Stomach (tissue), 8 donors: ENCODE measurements at regions not wholly inside any gene's neighbourhood (a gene's known extent, or its start where the extent isn't known, plus 50 kb on each side); places are given as distances from the start of the nearest gene placed in this dataset.
A peak's percentile ranks its signal among the peaks of the same experiment; 100 is the strongest.

Experiments
- DNase-seq, 2 donors: peaks; one replicate each; pipeline versions ENCODE4 v3.0.0 to v3.0.0-alpha.2; 2013 to 2019
- H3K27ac ChIP-seq, 5 donors: fragments of 200-600 bp in 4 of 5; sonication (generic) in 4 of 5; one replicate each; pipeline ENCODE4 v1.5.1; 2013 to 2019; ENCODE audit warnings: mild to moderate bottlenecking in 1 of 5, moderate library complexity in 1 of 5
- H3K27me3 ChIP-seq, 3 donors: fragments of 200-600 bp; sonication (generic); one replicate each; pipeline ENCODE4 v1.5.1; 2017 to 2019; ENCODE audit warnings: mixed run types in 1 of 3
- H3K36me3 ChIP-seq, 4 donors: fragments of 200-600 bp; sonication (generic); 1 replicate in 3 of 4; 2 replicates in 1 of 4; pipeline ENCODE4 v1.5.1; 2016 to 2019
- H3K4me1 ChIP-seq, 4 donors: fragments of 200-600 bp; sonication (generic); one replicate each; pipeline ENCODE4 v1.5.1; 2016 to 2019
- H3K4me3 ChIP-seq, 4 donors: fragments of 200-600 bp; sonication (generic) in 3 of 4; one replicate each; pipeline ENCODE4 v1.5.1; 2016 to 2019; ENCODE audit warnings: mild to moderate bottlenecking in 1 of 4
- H3K9me3 ChIP-seq, 4 donors: fragments of 200-600 bp; sonication (generic); one replicate each; pipeline ENCODE4 v1.5.1; 2016 to 2019
- EP300 ChIP-seq: sonication (generic); formaldehyde crosslinking; IDR thresholded peaks from one replicate; pipeline ENCODE4 v1.6.1; 2017; ENCODE audit warnings: antibody characterized with exemption
- POLR2A ChIP-seq, 4 donors: fragments of 450-650 bp; IDR thresholded peaks; one replicate each; pipeline ENCODE4 v1.6.1; 2016; ENCODE audit warnings: antibody characterized with exemption in 4 of 4, control low read depth in 2 of 4, mild to moderate bottlenecking in 1 of 4, moderate library complexity in 1 of 4
- POLR2AphosphoS5 ChIP-seq, 3 donors: sonication (generic); formaldehyde crosslinking; IDR thresholded peaks; one replicate each; pipeline ENCODE4 v1.6.1; 2016; ENCODE audit warnings: antibody characterized with exemption in 3 of 3
- WGBS, 5 donors: extraction: QIAGEN DNeasy Blood & Tissue Kit in 3 of 5; methylation state at CpG; one replicate each; pipeline versions ENCODE4 v1.1.5 to v1.1.7; 2013 to 2018; 5-methylcytosine and 5-hydroxymethylcytosine counted together
- intact Hi-C: fragments of 100-400 bp; cut with DNase I; formaldehyde crosslinking; loops from one replicate; pipeline ENCODE4 v1.15.1; 2023; ENCODE audit warnings: low total_unique reads
- TF ChIP-seq, protein P1 (sequence below), 7 experiments: fragments of 450-650 bp in 4 of 7; fragments of 200-600 bp in 3 of 7; sonication (generic) in 3 of 7; IDR thresholded peaks; one replicate each; pipeline ENCODE4 v1.5.1; 2016 to 2019; ENCODE audit warnings: antibody characterized with exemption in 7 of 7, control low read depth in 2 of 7, mild to moderate bottlenecking in 1 of 7
- donor health status: healthy with polysubstance abuse.
- donor health status: Bipolar disorder and iron deficiency.
- donor health status: healthy.

DNA sequence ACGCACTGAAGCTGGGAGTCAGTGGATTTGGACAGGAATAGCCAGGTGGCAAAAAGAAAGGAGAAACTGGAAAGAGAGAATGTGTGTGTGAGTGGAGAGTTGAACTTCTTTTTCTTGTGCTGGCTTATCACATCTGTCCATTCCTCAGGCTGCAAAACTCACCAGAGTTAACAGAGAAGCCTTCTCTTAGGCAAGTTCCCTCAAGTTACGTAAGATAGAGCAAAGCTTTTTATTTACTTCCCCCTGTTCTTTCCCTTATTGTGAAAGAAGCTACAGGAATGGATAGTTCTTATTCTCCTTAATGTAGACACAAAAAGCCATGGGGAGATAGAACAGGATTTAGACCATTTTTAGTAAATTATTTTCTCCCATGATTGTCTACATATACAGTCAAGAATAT is 188.6 kb downstream of the BMP2 start:
- intact Hi-C loops: no loop called here
- H3K4me3 ChIP-seq: no peak overlapping the region

DNA sequence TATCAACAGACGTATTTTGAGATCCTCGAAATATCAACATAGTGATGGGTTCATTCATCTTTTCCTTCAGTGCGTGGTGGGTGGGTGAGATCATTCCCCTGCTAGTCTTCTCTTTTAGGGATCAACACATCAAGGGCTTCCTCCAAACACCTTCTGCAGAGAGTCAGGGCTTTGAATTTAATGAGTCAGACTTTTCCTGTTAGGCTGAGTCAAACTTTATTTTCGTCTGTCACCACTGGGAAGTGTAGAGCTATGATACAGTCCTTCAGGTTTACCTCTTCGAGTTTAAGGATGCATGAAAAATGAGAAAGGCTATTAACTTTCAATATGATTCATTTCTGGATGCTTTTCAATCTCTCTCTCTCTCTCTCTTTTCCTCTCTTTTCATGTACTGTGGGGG is 189.1 kb downstream of the BMP2 start:
- Histone ChIP-seq H3K36me3 (no peaks in the 10 kb centered on the region), H3K4me1 (no peaks in the 10 kb centered on the region), H3K9me3 (peaks cover 0 to 11% (median 3%) of the 10 kb centered on the region in 4 donors), H3K27ac (no peak overlapping the region), H3K27me3 (no peaks in the 10 kb centered on the region), H3K4me3 (no peak overlapping the region)
- intact Hi-C loops: no loop called here
- no peak for DNase-seq
- WGBS, 5 donors: 44 to 63% (median 61%) methylated on average over 5 of the region's 5 CpGs
- TF ChIP-seq, protein P1, sequence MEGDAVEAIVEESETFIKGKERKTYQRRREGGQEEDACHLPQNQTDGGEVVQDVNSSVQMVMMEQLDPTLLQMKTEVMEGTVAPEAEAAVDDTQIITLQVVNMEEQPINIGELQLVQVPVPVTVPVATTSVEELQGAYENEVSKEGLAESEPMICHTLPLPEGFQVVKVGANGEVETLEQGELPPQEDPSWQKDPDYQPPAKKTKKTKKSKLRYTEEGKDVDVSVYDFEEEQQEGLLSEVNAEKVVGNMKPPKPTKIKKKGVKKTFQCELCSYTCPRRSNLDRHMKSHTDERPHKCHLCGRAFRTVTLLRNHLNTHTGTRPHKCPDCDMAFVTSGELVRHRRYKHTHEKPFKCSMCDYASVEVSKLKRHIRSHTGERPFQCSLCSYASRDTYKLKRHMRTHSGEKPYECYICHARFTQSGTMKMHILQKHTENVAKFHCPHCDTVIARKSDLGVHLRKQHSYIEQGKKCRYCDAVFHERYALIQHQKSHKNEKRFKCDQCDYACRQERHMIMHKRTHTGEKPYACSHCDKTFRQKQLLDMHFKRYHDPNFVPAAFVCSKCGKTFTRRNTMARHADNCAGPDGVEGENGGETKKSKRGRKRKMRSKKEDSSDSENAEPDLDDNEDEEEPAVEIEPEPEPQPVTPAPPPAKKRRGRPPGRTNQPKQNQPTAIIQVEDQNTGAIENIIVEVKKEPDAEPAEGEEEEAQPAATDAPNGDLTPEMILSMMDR (IDR thresholded peaks at IDR 0.05): no peak
- no peak for TF ChIP-seq POLR2A (IDR thresholded peaks at IDR 0.05)
- no peak for TF ChIP-seq EP300
- TF ChIP-seq POLR2AphosphoS5 (IDR thresholded peaks at IDR 0.05): no peak

More for the DNA sequence above, 188.6 kb downstream of the BMP2 start:
- Histone ChIP-seq H3K4me1 (no peaks in the 10 kb centered on the region), H3K27me3 (no peaks in the 10 kb centered on the region), H3K27ac (no peak overlapping the region), H3K36me3 (no peaks in the 10 kb centered on the region), H3K9me3 (peaks cover 0 to 16% (median 6%) of the 10 kb centered on the region in 4 donors)
- no peak for DNase-seq
- WGBS, 5 donors: 76 to 88% (median 87%) methylated on average over 2 of the region's 2 CpGs
- no peak for TF ChIP-seq POLR2AphosphoS5 (IDR thresholded peaks at IDR 0.05)
- TF ChIP-seq, protein P1 (IDR thresholded peaks at IDR 0.05): no peak

DNA sequence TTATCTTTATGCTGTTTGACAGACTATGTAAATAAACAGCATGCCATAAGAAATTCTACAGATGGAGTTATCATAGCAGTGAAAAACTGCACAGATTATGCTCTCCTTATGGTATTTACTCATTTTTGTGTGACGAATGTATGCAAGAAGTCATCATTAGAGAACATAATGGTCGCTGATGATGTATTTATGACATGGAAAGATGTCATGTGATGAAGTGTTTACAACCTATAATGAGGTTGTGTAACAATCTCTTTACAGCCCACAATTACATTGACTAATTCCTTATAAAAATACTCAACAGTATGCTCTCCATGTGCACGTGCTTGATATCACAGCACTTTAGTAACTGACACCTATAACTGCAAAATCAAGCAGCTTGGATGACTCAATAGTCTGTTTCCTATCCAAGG is 192.4 kb downstream of the BMP2 start:
- no peak for TF ChIP-seq EP300
- TF ChIP-seq, protein P1 (IDR thresholded peaks at IDR 0.05): no peak
- no peak for TF ChIP-seq POLR2AphosphoS5 (IDR thresholded peaks at IDR 0.05)
- no peak for TF ChIP-seq POLR2A (IDR thresholded peaks at IDR 0.05)
- WGBS, 5 donors: 35 to 48% (median 44%) methylated on average over 3 of the region's 3 CpGs
- intact Hi-C loops: no loop called here
- Histone ChIP-seq H3K4me3 (no peak overlapping the region), H3K36me3 (no peaks in the 10 kb centered on the region), H3K27me3 (no peaks in the 10 kb centered on the region), H3K27ac (no peak overlapping the region), H3K4me1 (no peaks in the 10 kb centered on the region), H3K9me3 (no peaks in the 10 kb centered on the region)
- peak in 1 of 2 donors; percentile 2 for DNase-seq

DNA sequence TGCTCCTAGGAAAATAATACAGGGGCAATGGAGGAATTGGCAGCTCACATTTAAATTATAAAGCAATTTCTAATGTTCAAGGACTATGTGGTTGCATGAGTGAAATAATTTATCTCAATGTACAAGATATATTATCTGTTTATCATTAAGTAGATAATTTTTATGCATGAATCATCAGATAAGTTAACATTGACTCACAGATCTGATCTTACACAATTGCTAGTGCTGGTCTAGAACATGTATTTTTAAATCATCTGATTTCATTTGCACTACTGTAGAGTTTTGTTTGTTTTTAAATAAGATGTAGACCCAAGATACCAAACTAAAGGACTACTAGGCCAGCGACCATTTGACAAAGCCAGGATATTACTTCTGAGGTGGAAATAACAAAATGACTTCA is 199.2 kb downstream of the BMP2 start:
- TF ChIP-seq POLR2A (IDR thresholded peaks at IDR 0.05) (no peak), POLR2AphosphoS5 (IDR thresholded peaks at IDR 0.05) (no peak), EP300 (no peak)
- TF ChIP-seq, protein P1 (IDR thresholded peaks at IDR 0.05): no peak
- no peaks in the 10 kb centered on the region for H3K9me3 ChIP-seq
- no peak for DNase-seq
- H3K4me3 ChIP-seq: no peak overlapping the region
- intact Hi-C loops: no loop called here
- no peak overlapping the region for H3K27ac ChIP-seq
- H3K4me1 ChIP-seq: no peaks in the 10 kb centered on the region
- 45 to 73% (median 65%) methylated on average over 1 of the region's 1 CpG for WGBS, 5 donors
- no peaks in the 10 kb centered on the region for H3K27me3 ChIP-seq
- H3K36me3 ChIP-seq: no peaks in the 10 kb centered on the region
